Natural killer cell (primary cell): ENCODE measurements at regions not wholly inside any gene's neighbourhood (a gene's known extent, or its start where the extent isn't known, plus 50 kb on each side); places are given as distances from the start of the nearest gene placed in this dataset.

Experiments used
- ATAC-seq, 3 donors: fragments of 150-1000 bp in 2 of 3; fragments of 200-7000 bp in 1 of 3; cut with Tn5 transposase; 1 replicate in 1 of 3; 2 replicates in 2 of 3; pipeline ENCODE4 v1.10.0; 2021; ENCODE audit warnings: mild to moderate bottlenecking in 2 of 3, moderate library complexity in 2 of 3
- DNase-seq, 2 donors: peaks; one replicate each; pipeline versions ENCODE4 v3.0.0 to v3.0.0-alpha.2; 2013 to 2021; ENCODE audit warnings: mixed read lengths in 1 of 2
- H3K27ac ChIP-seq: one replicate; pipeline ENCODE4 v1.5.1; 2013; ENCODE audit warnings: mild to moderate bottlenecking, low read length
- H3K27me3 ChIP-seq: one replicate; pipeline ENCODE4 v1.6.1; 2013; ENCODE audit warnings: low read length; ENCODE audit not compliant: control insufficient read depth, insufficient read depth
- H3K36me3 ChIP-seq: one replicate; pipeline ENCODE4 v1.6.1; 2013; ENCODE audit warnings: low read length; ENCODE audit not compliant: control insufficient read depth, insufficient read depth
- H3K4me1 ChIP-seq: one replicate; pipeline ENCODE4 v1.6.1; 2013; ENCODE audit warnings: low read length; ENCODE audit not compliant: control insufficient read depth, insufficient read depth
- H3K4me3 ChIP-seq: one replicate; pipeline ENCODE4 v1.5.1; 2013; ENCODE audit warnings: low read length
- H3K9me3 ChIP-seq: one replicate; pipeline ENCODE4 v1.6.1; 2013; ENCODE audit warnings: low read length; ENCODE audit not compliant: control insufficient read depth, insufficient read depth
- H3K27ac Mint-ChIP-seq, 2 donors: one replicate each; pipeline ENCODE4 v1.8.0; 2022; ENCODE audit warnings: mild to moderate bottlenecking in 2 of 2, mixed read lengths in 2 of 2, moderate library complexity in 1 of 2
- H3K27me3 Mint-ChIP-seq, 2 donors: one replicate each; pipeline ENCODE4 v1.8.0; 2022; ENCODE audit warnings: low read depth in 2 of 2, mixed read lengths in 2 of 2
- H3K36me3 Mint-ChIP-seq: one replicate; pipeline ENCODE4 v1.8.0; 2022; ENCODE audit warnings: mixed read lengths
- H3K4me1 Mint-ChIP-seq, 2 donors: one replicate each; pipeline ENCODE4 v1.8.0; 2022; ENCODE audit warnings: mixed read lengths in 2 of 2
- H3K4me3 Mint-ChIP-seq: one replicate; pipeline ENCODE4 v1.8.0; 2022; ENCODE audit warnings: mild to moderate bottlenecking, moderate library complexity, mixed read lengths
- H3K9me3 Mint-ChIP-seq, 2 donors: one replicate each; pipeline ENCODE4 v1.8.0; 2022; ENCODE audit warnings: mixed read lengths in 2 of 2
- CTCF ChIP-seq: fragments of 200-600 bp; IDR thresholded peaks from one replicate; pipeline ENCODE4 v1.8.0; 2022; ENCODE audit warnings: antibody characterized with exemption
- WGBS: methylation state at CpG from one replicate; pipeline ENCODE4 v1.1.7; 2013; ENCODE audit warnings: missing lambda C conversion rate; ENCODE audit not compliant: insufficient coverage; 5-methylcytosine and 5-hydroxymethylcytosine counted together
- intact Hi-C: fragments of 100-400 bp; cut with micrococcal nuclease; formaldehyde crosslinking; loops from one replicate; pipeline ENCODE4 v1.14.2; 2022

- Mint-ChIP-seq H3K9me3 (peaks cover 0 to 3% of the 10 kb centered on the region in 2 donors), H3K4me3 (no peak overlapping the region), H3K36me3 (no peaks in the 10 kb centered on the region), H3K27ac (no peak overlapping the region), H3K27me3 (peaks cover 0 to 8% of the 10 kb centered on the region in 2 donors), H3K4me1 (no peaks in the 10 kb centered on the region)
- DNase-seq (no peak), ATAC-seq (no peak)
- H3K36me3 ChIP-seq = no peaks in the 10 kb centered on the region
- no peaks in the 10 kb centered on the region for H3K9me3 ChIP-seq
- H3K4me1 ChIP-seq = no peaks in the 10 kb centered on the region
- no peak for TF ChIP-seq CTCF
- intact Hi-C loops = no loop called here
- no peak overlapping the region for H3K4me3 ChIP-seq
- no peak overlapping the region for H3K27ac ChIP-seq
- no peaks in the 10 kb centered on the region for H3K27me3 ChIP-seq
- WGBS = 85% methylated on average over 4 of the region's 4 CpGs
Observed at GRCh38 chr3:127105587-127105986, 87.3 kb upstream of the PRR23E start.

- no peak for DNase-seq
Observed at GRCh38 chr3:127106053-127106452, 86.9 kb upstream of the PRR23E start.

GRCh38 chr3:127106456-127106855 lies 86.5 kb upstream of the PRR23E start:
- no peaks in the 10 kb centered on the region for H3K36me3 ChIP-seq
- H3K36me3 Mint-ChIP-seq = no peaks in the 10 kb centered on the region
- H3K27me3 ChIP-seq = no peaks in the 10 kb centered on the region
- no peaks in the 10 kb centered on the region for H3K9me3 ChIP-seq
- no peaks in the 10 kb centered on the region for H3K4me1 ChIP-seq
- H3K4me1 Mint-ChIP-seq = no peaks in the 10 kb centered on the region
- H3K9me3 Mint-ChIP-seq = peaks cover 1 to 3% of the 10 kb centered on the region in 2 donors
- no peak for DNase-seq
- no peak for TF ChIP-seq CTCF
- no peak overlapping the region for H3K4me3 ChIP-seq
- no peak for ATAC-seq
- 77% methylated on average over 9 of the region's 9 CpGs for WGBS
- H3K4me3 Mint-ChIP-seq = no peak overlapping the region
- no peak overlapping the region for H3K27ac Mint-ChIP-seq
- H3K27ac ChIP-seq = no peak overlapping the region
- peaks cover 0 to 8% of the 10 kb centered on the region in 2 donors for H3K27me3 Mint-ChIP-seq
- intact Hi-C loops = no loop called here

More at GRCh38 chr3:127106053-127106452, 86.9 kb upstream of the PRR23E start:
- Histone ChIP-seq H3K4me3 (no peak overlapping the region), H3K36me3 (no peaks in the 10 kb centered on the region), H3K4me1 (no peaks in the 10 kb centered on the region), H3K27ac (no peak overlapping the region), H3K27me3 (no peaks in the 10 kb centered on the region), H3K9me3 (no peaks in the 10 kb centered on the region)
- intact Hi-C loops = no loop called here
- H3K9me3 Mint-ChIP-seq = peaks cover 0 to 3% of the 10 kb centered on the region in 2 donors
- H3K4me3 Mint-ChIP-seq = no peak overlapping the region
- no peak for ATAC-seq
- H3K27me3 Mint-ChIP-seq = peaks cover 0 to 8% of the 10 kb centered on the region in 2 donors
- H3K27ac Mint-ChIP-seq = no peak overlapping the region
- H3K4me1 Mint-ChIP-seq = no peaks in the 10 kb centered on the region
- 81% methylated on average over 7 of the region's 7 CpGs for WGBS
- TF ChIP-seq CTCF = no peak
- no peaks in the 10 kb centered on the region for H3K36me3 Mint-ChIP-seq

- intact Hi-C loops = no loop called here
- Mint-ChIP-seq H3K4me3 (no peak overlapping the region), H3K27ac (no peak overlapping the region), H3K36me3 (no peaks in the 10 kb centered on the region), H3K4me1 (no peaks in the 10 kb centered on the region), H3K27me3 (peaks cover 0 to 8% of the 10 kb centered on the region in 2 donors), H3K9me3 (peaks cover 3% of the 10 kb centered on the region in 2 donors)
- WGBS = 81% methylated on average over 9 of the region's 9 CpGs
- Histone ChIP-seq H3K9me3 (peaks cover under 1% of the 10 kb centered on the region), H3K4me1 (no peaks in the 10 kb centered on the region), H3K27me3 (no peaks in the 10 kb centered on the region), H3K4me3 (no peak overlapping the region), H3K36me3 (no peaks in the 10 kb centered on the region), H3K27ac (no peak overlapping the region)
- TF ChIP-seq CTCF = no peak
- DNase-seq (no peak), ATAC-seq (no peak)
Observed at GRCh38 chr3:127107002-127107401, 85.9 kb upstream of the PRR23E start.
